HepG2 (cell line): ENCODE measurements at regions not wholly inside any gene's neighbourhood (a gene's known extent, or its start where the extent isn't known, plus 50 kb on each side); places are given as distances from the start of the nearest gene placed in this dataset.

Source experiments
- AKAP8 ChIP-seq: sonication (generic); formaldehyde crosslinking; IDR thresholded peaks from 2 replicates; pipeline ENCODE4 v1.5.1; 2020; ENCODE audit warnings: mild to moderate bottlenecking, missing genetic modification reagents
- CENPX ChIP-seq: sonication (generic); formaldehyde crosslinking; IDR thresholded peaks from 2 replicates; pipeline ENCODE4 v1.9.0; 2021; ENCODE audit warnings: mild to moderate bottlenecking, missing genetic modification reagents, moderate library complexity
- CREM ChIP-seq, 2 experiments: sonication (generic) in 1 of 2; formaldehyde crosslinking in 1 of 2; IDR thresholded peaks; 2 replicates each; pipeline versions ENCODE4 v1.4.0 to v1.6.1; 2016 to 2020; ENCODE audit warnings: antibody characterized with exemption in 1 of 2, mild to moderate bottlenecking in 1 of 2, missing genetic modification reagents in 1 of 2
- EP300 ChIP-seq, 3 experiments: sonication (generic) in 1 of 3; formaldehyde crosslinking in 1 of 3; IDR thresholded peaks; 2 replicates each; pipeline versions ENCODE4 v1.5.1 to v1.6.1; 2011 to 2020; ENCODE audit warnings: low read depth in 2 of 3, low read length in 2 of 3, borderline replicate concordance in 1 of 3, improper control_type of control experiment in 1 of 3, mild to moderate bottlenecking in 1 of 3, missing genetic modification reagents in 1 of 3, moderate library complexity in 1 of 3
- ETV5 ChIP-seq: IDR thresholded peaks from 2 replicates; pipeline ENCODE4 v1.6.1; 2018; ENCODE audit warnings: missing biosample characterization, missing genetic modification reagents, inconsistent platforms, borderline replicate concordance
- FOSL2 ChIP-seq: sonication (generic); formaldehyde crosslinking; IDR thresholded peaks from 2 replicates; pipeline ENCODE4 v1.4.0; 2020; ENCODE audit warnings: missing genetic modification reagents
- GZF1 ChIP-seq: sonication (generic); formaldehyde crosslinking; IDR thresholded peaks from 2 replicates; pipeline ENCODE4 v1.5.1; 2020; ENCODE audit warnings: mild to moderate bottlenecking, missing genetic modification reagents
- IRF1 ChIP-seq: sonication (generic); formaldehyde crosslinking; IDR thresholded peaks from 2 replicates; pipeline ENCODE4 v1.4.0; 2020; ENCODE audit warnings: low read depth, mild to moderate bottlenecking, missing genetic modification reagents
- KLF9 ChIP-seq: IDR thresholded peaks from 2 replicates; pipeline ENCODE4 v1.6.1; 2016; ENCODE audit warnings: low read depth
- MAFF ChIP-seq: IDR thresholded peaks from 2 replicates; pipeline ENCODE4 v1.6.1; 2011; ENCODE audit warnings: low read depth, low read length, improper control_type of control experiment
- MED1 ChIP-seq: sonication (generic); formaldehyde crosslinking; IDR thresholded peaks from 2 replicates; pipeline ENCODE4 v1.4.0; 2020; ENCODE audit warnings: missing genetic modification reagents
- MTF2 ChIP-seq: sonication (generic); formaldehyde crosslinking; IDR thresholded peaks from 2 replicates; pipeline ENCODE4 v1.5.0; 2020; ENCODE audit warnings: missing genetic modification reagents, borderline replicate concordance
- MZF1 ChIP-seq: sonication (generic); formaldehyde crosslinking; IDR thresholded peaks from 2 replicates; pipeline ENCODE4 v1.8.1; 2023; ENCODE audit warnings: mild to moderate bottlenecking, missing genetic modification reagents, borderline replicate concordance
- NR2F6 ChIP-seq, 2 experiments: IDR thresholded peaks; 2 replicates each; pipeline ENCODE4 v1.6.1; 2016; ENCODE audit warnings: antibody characterized with exemption in 1 of 2, mild to moderate bottlenecking in 1 of 2
- RFX5 ChIP-seq: IDR thresholded peaks from 2 replicates; pipeline ENCODE4 v1.6.1; 2011; ENCODE audit warnings: low read depth, low read length, improper control_type of control experiment
- SOX5 ChIP-seq: IDR thresholded peaks from 2 replicates; pipeline ENCODE4 v1.6.1; 2016; ENCODE audit warnings: borderline replicate concordance
- XBP1 ChIP-seq: sonication (generic); formaldehyde crosslinking; IDR thresholded peaks from 2 replicates; pipeline ENCODE4 v1.5.0; 2020; ENCODE audit warnings: missing genetic modification reagents
- ZNF275 ChIP-seq: sonication (generic); formaldehyde crosslinking; IDR thresholded peaks from 2 replicates; pipeline ENCODE4 v1.8.0; 2022; ENCODE audit warnings: missing genetic modification reagents, mild to moderate bottlenecking, inconsistent platforms, borderline replicate concordance
- ZNF343 ChIP-seq: sonication (generic); formaldehyde crosslinking; IDR thresholded peaks from 2 replicates; pipeline ENCODE4 v1.4.0; 2020; ENCODE audit warnings: mild to moderate bottlenecking, missing genetic modification reagents
- TF ChIP-seq, protein P1 (sequence below): sonication (generic); formaldehyde crosslinking; IDR thresholded peaks from 2 replicates; pipeline ENCODE4 v1.5.0; 2020; ENCODE audit warnings: missing genetic modification reagents, mild to moderate bottlenecking, borderline replicate concordance
- TF ChIP-seq, protein P2 (sequence below): sonication (generic); formaldehyde crosslinking; conservative IDR thresholded peaks from 2 replicates; pipeline ENCODE4 v1.4.0; 2020; ENCODE audit warnings: mild to moderate bottlenecking, missing genetic modification reagents, moderate library complexity
- TF ChIP-seq, protein P3 (sequence below): sonication (generic); formaldehyde crosslinking; IDR thresholded peaks from 2 replicates; pipeline ENCODE4 v1.5.0; 2020; ENCODE audit warnings: mild to moderate bottlenecking, missing genetic modification reagents

GRCh38 chr2:12514631-12515437, 201.9 kb upstream of the TRIB2 start (continued):
- no peak for TF ChIP-seq ZNF275 (CRISPR knock-in tag)
- no peak for TF ChIP-seq KLF9 (CRISPR knock-in tag)
- peak; percentile 28; the same call in 1 of the 2 replicates for TF ChIP-seq CREM (IDR thresholded peaks at IDR 0.05)
- no peak for TF ChIP-seq CREM (CRISPR knock-in tag; IDR thresholded peaks at IDR 0.05)
- TF ChIP-seq XBP1 (CRISPR knock-in tag) = no peak
- TF ChIP-seq, protein P1, sequence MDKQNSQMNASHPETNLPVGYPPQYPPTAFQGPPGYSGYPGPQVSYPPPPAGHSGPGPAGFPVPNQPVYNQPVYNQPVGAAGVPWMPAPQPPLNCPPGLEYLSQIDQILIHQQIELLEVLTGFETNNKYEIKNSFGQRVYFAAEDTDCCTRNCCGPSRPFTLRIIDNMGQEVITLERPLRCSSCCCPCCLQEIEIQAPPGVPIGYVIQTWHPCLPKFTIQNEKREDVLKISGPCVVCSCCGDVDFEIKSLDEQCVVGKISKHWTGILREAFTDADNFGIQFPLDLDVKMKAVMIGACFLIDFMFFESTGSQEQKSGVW (CRISPR knock-in tag) = no peak
- no peak for TF ChIP-seq RFX5
- no peak for TF ChIP-seq NR2F6 (IDR thresholded peaks at IDR 0.05)
- 0 out of 2 replicates have a peak, but pooled peaks have one; percentile 36 for TF ChIP-seq NR2F6 (CRISPR knock-in tag; IDR thresholded peaks at IDR 0.05)
- TF ChIP-seq, protein P2, sequence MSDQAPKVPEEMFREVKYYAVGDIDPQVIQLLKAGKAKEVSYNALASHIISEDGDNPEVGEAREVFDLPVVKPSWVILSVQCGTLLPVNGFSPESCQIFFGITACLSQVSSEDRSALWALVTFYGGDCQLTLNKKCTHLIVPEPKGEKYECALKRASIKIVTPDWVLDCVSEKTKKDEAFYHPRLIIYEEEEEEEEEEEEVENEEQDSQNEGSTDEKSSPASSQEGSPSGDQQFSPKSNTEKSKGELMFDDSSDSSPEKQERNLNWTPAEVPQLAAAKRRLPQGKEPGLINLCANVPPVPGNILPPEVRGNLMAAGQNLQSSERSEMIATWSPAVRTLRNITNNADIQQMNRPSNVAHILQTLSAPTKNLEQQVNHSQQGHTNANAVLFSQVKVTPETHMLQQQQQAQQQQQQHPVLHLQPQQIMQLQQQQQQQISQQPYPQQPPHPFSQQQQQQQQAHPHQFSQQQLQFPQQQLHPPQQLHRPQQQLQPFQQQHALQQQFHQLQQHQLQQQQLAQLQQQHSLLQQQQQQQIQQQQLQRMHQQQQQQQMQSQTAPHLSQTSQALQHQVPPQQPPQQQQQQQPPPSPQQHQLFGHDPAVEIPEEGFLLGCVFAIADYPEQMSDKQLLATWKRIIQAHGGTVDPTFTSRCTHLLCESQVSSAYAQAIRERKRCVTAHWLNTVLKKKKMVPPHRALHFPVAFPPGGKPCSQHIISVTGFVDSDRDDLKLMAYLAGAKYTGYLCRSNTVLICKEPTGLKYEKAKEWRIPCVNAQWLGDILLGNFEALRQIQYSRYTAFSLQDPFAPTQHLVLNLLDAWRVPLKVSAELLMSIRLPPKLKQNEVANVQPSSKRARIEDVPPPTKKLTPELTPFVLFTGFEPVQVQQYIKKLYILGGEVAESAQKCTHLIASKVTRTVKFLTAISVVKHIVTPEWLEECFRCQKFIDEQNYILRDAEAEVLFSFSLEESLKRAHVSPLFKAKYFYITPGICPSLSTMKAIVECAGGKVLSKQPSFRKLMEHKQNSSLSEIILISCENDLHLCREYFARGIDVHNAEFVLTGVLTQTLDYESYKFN = peak; percentile 48; the same call in 1 of the 2 replicates
- no peak for TF ChIP-seq MAFF
- no peak for TF ChIP-seq MZF1 (CRISPR knock-in tag)
- TF ChIP-seq MTF2 (CRISPR knock-in tag) = no peak
- TF ChIP-seq IRF1 (CRISPR knock-in tag) = no peak
- TF ChIP-seq CENPX = no peak
- no peak for TF ChIP-seq FOSL2 (CRISPR knock-in tag)
- TF ChIP-seq GZF1 (CRISPR knock-in tag) = no peak
- TF ChIP-seq ZNF343 = no peak
- TF ChIP-seq ETV5 (CRISPR knock-in tag) = no peak
- peak; percentile 72 for TF ChIP-seq SOX5 (CRISPR knock-in tag)
- TF ChIP-seq MED1 (CRISPR knock-in tag) = peak; percentile 12; the same call in 1 of the 2 replicates
- no peak for TF ChIP-seq AKAP8 (CRISPR knock-in tag)
- TF ChIP-seq, protein P3, sequence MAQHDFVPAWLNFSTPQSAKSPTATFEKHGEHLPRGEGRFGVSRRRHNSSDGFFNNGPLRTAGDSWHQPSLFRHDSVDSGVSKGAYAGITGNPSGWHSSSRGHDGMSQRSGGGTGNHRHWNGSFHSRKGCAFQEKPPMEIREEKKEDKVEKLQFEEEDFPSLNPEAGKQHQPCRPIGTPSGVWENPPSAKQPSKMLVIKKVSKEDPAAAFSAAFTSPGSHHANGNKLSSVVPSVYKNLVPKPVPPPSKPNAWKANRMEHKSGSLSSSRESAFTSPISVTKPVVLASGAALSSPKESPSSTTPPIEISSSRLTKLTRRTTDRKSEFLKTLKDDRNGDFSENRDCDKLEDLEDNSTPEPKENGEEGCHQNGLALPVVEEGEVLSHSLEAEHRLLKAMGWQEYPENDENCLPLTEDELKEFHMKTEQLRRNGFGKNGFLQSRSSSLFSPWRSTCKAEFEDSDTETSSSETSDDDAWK = no peak
- TF ChIP-seq EP300 (IDR thresholded peaks at IDR 0.05; ENCODE audit: low read depth in 2 of 2, low read length in 2 of 2) = peak in 1 of 2 experiments; percentile 67; a peak in 1 of 4 replicates
- no peak for TF ChIP-seq EP300 (CRISPR knock-in tag; IDR thresholded peaks at IDR 0.05; ENCODE audit: borderline replicate concordance)
